ENCODE measurements at regions not wholly inside any gene's neighbourhood (a gene's known extent, or its start where the extent isn't known, plus 50 kb on each side); places are given as distances from the start of the nearest gene placed in this dataset.
"Not testable (repeated sequence)": the region's sequence is repeated elsewhere in the genome, so short reads cannot be mapped to it uniquely, and the experiment has no call there.

DNA sequence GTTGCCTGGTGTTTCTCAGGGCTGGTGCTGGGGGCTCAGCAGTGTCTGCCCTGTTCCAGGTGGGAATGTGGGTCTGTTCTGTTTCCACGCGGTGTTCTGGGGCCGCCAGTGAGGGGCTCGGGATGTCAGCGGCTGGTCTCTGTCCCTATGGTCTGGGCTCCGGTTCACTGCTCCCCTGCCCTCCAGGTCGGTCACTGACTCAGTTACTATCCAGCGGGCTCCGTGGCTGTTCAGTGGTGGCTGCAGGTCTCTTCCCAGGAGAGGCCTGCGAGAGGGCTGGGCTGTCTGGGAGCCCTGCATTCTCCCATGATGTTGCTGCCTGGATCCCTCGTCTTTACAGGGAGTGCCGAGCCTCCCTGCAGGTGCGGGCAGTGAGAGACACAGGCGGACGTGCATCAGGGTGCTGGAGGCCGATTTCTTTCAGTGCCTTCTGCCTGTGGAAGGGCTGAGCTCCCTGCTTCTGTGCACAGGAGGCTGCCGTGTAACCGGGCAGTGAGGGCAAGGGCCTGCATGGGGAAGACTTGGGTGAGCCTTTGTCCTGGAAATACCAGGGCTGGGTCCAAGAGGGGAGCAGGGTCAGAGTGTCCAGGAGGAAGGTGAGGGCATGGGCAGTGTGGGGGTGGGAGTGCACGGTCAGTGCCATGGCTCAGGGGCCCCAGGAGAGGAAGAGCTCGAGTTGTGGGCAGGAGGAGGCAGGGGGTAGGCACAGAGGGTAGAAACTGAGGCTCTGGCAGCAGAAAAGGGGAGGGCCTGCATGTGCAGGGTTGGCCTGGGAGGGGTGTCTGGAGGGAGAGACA is 391.0 kb downstream of the TMEM121 start:
- DNase-seq; H3K36me3 Mint-ChIP-seq (ENCODE audit: low read depth); H3K4me1 Mint-ChIP-seq; H3K27me3 Mint-ChIP-seq; H3K9me3 Mint-ChIP-seq; H3K27ac Mint-ChIP-seq; H3K4me3 Mint-ChIP-seq; CTCF ChIA-PET; POLR2A ChIA-PET: not testable (repeated sequence)

DNA sequence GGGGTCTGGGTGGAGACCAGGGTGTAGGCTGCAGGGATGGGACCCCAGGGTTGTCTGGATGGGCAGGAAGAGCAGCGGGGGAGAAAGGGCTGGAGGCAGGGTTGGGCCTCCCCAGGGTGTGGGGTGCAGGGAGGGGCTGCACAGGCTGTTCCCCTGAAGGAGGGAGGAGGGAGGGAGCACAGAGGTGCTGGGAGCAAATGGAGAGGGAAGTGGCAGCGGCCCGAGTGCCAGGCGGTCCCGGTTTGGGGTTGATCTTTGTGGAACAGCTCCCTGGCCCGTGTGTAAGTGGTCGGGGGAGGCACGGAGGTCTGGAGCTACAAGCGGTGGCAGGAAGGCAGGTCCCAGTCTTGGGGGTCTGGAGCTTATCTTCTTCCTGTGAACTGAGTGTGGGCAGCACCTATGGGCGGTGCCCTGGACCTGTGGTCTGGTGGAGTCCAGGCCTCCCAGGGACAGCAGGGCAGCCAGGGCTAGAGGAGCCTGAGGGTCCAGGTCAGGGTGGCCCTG is 391.6 kb downstream of the TMEM121 start:
- CTCF ChIA-PET: no interaction called here
- H3K9me3 Mint-ChIP-seq: peaks cover 5% of the 10 kb centered on the region
- no peaks in the 10 kb centered on the region for H3K27me3 Mint-ChIP-seq
- no peaks in the 10 kb centered on the region for H3K36me3 Mint-ChIP-seq (ENCODE audit: low read depth)
- no peaks in the 10 kb centered on the region for H3K4me1 Mint-ChIP-seq
- H3K27ac Mint-ChIP-seq: no peak overlapping the region
- POLR2A ChIA-PET: no interaction called here
- no peak overlapping the region for H3K4me3 Mint-ChIP-seq
- no peak for DNase-seq

DNA sequence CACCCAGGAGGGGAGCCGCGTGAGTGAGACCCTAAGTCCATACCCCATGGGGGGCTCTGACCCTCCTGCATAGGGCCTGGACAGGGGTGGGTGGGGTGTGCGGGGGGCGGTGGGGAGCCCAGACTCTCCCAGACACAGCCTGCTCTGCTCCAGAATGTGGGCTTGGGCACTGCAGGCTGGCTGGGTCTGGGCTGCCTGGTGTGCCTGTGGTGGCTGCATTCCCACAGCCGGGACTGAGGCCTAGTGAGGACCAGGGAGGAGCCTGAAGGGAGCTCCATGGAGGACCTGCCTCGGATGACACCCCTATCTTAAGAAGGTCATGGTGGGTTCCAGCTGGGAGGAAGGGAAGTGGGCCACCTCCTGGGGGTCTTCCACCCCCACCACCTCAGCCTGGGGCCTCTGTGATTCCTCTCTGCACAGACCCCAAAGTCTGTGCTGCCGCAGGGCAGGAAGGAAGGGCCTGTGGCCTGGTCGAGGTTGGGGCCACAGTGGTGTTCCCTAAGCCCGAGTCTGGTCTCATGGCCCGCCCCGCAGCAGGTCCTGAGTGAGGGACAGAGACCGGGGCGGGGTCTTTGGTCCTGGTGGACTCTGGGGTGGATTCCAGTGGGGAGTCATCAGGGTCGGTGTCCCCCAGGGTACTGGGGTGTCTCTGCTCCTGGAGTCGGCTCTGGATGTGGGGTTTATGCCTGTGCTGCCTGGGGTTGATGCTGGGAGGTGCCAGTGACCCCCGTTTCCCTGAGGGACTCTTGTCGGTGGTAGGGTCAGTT is 392.3 kb downstream of the TMEM121 start:
- Mint-ChIP-seq H3K27ac (no peak overlapping the region), H3K4me3 (no peak overlapping the region), H3K4me1 (no peaks in the 10 kb centered on the region), H3K9me3 (peaks cover 5% of the 10 kb centered on the region), H3K36me3 (ENCODE audit: low read depth) (no peaks in the 10 kb centered on the region), H3K27me3 (no peaks in the 10 kb centered on the region)
- ChIA-PET CTCF (no interaction called here), POLR2A (no interaction called here)
- DNase-seq: no peak

DNA sequence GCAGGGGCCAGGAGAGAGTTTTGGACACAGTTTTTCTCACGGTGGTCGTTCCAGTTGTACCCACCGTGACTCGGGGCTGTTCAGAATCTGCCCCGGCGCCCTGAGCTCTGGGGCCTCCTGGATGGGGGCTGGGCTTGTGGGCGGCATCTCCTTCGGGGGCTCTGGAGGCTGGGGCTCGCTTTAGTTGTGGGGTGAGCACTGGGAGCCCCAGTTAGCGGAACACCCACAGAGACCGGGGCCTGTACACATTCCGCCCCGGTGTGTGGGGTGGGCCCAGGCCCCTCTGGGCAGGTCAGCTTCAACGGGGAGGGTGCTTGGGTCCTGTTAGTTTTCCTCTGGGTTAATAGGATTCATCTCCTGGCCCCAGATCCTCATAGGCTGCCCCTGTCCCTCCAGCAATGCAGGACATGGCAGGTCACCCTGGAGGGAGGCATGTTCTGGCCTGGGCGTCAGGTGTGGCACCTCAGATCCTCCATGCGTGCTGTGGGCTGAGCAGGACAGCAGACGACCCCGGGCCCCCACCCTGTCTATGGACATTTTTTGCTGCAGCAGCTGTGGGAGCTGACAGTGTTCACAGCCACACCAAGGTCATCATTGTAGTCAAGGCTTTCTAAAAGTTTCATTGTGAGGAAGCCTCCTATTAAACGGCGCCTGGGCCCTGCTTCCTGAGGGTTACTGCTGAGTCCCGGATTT is 393.2 kb downstream of the TMEM121 start:
- no peak overlapping the region for H3K4me3 Mint-ChIP-seq
- ChIA-PET POLR2A (no interaction called here), CTCF (no interaction called here)
- H3K27ac Mint-ChIP-seq: no peak overlapping the region
- H3K36me3 Mint-ChIP-seq (ENCODE audit: low read depth): no peaks in the 10 kb centered on the region
- peaks cover 5% of the 10 kb centered on the region for H3K9me3 Mint-ChIP-seq
- peaks cover 2% of the 10 kb centered on the region for H3K27me3 Mint-ChIP-seq
- DNase-seq: no peak
- H3K4me1 Mint-ChIP-seq: no peaks in the 10 kb centered on the region

DNA sequence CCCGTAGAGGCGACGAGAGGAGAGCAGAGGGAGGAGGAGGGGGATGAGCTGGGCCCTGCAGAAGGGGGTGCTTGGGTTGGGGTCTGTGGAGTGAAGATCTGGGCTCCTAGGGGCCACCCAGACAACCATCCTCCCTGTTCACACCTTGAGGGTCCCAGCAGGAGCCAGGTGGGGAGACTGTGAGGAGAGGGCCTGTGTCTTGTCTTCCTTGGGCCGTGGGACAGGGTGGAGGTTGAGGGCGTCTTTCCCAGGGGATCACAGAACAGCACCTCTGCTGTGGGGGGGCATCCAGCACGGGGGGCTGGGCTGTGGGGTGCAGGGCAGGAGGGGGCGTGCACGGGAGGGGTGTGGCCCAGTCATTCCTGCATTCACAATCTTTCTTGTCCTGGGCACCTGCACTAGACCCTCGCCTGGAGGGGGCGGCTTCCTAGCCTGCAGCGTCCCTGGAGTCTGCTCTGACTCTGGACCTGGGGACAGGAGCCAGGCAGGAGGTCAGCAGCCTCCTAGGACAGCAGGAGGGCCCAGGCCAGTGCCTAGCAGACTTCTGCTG is 393.8 kb downstream of the TMEM121 start:
- H3K9me3 Mint-ChIP-seq: not testable (repeated sequence)

DNA sequence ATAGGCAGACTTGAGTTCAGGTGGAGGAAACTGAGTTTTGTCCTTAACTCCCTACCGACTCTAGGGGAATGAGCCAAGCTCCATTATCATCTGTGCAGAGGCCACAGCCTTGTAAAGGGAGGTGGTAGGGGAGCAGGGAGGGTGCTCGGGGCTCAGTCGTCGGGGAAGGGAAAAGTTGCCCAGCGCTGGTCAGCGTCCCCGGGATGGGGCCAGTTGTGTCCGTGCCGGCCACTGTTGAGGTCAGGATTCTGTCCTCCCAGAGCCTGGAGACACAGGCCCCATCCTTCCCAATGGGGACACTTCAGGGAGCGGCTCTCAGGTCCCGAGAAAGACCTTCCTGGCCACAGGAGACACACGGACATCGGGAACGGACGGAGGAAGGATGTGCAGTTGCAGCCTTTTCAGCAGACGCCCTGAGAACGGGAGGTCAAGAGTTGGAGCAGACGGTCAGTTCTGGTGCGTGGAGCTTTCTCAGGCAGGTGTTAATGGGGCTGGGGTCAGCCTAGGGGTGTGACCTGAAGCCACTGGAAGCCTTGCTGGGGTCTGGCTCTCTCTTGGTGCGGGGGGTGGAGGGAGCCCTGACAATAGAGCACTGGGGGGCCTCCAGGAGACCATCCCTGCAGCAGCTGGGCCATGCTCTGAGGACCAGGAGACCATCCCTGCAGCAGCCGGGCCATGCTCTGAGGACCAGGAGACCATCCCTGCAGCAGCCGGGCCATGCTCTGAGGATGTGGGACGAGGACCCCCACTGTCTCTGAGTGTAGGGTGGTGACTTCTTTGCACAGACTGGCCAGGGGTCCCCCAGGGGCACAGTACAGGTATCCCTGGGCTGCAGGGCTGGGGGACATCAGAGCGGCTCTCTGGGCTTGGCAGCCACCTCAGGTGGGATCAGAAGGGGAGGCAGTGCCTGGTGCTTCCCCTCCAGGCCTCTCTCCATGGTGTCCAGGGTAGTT is 394.7 kb downstream of the TMEM121 start:
- H3K27ac Mint-ChIP-seq; CTCF ChIA-PET; H3K4me1 Mint-ChIP-seq; POLR2A ChIA-PET; H3K36me3 Mint-ChIP-seq (ENCODE audit: low read depth); DNase-seq; H3K27me3 Mint-ChIP-seq; H3K4me3 Mint-ChIP-seq; H3K9me3 Mint-ChIP-seq: not testable (repeated sequence)

More for the DNA sequence above, 393.8 kb downstream of the TMEM121 start:
- H3K36me3 Mint-ChIP-seq (ENCODE audit: low read depth); DNase-seq; POLR2A ChIA-PET; H3K27me3 Mint-ChIP-seq; H3K27ac Mint-ChIP-seq; H3K4me3 Mint-ChIP-seq; H3K4me1 Mint-ChIP-seq; CTCF ChIA-PET: not testable (repeated sequence)

GRCh38 chr14:105921781-105922180 is 395.4 kb downstream of the TMEM121 start:
- H3K4me3 Mint-ChIP-seq; H3K27ac Mint-ChIP-seq; H3K36me3 Mint-ChIP-seq (ENCODE audit: low read depth); H3K9me3 Mint-ChIP-seq; DNase-seq; POLR2A ChIA-PET; H3K4me1 Mint-ChIP-seq; H3K27me3 Mint-ChIP-seq; CTCF ChIA-PET: not testable (repeated sequence)

- H3K9me3 Mint-ChIP-seq; H3K27me3 Mint-ChIP-seq; POLR2A ChIA-PET; H3K4me3 Mint-ChIP-seq; DNase-seq; H3K36me3 Mint-ChIP-seq (ENCODE audit: low read depth); H3K4me1 Mint-ChIP-seq; H3K27ac Mint-ChIP-seq: not testable (repeated sequence)
- CTCF ChIA-PET: interaction anchor here (0.8 kb wide), 1 partner anchor 66 kb away, joined by 3 read pairs; no protein-coding TSS in a partner anchor
Measured at GRCh38 chr14:105923520-105924191, 397.3 kb downstream of the TMEM121 start.

DNA sequence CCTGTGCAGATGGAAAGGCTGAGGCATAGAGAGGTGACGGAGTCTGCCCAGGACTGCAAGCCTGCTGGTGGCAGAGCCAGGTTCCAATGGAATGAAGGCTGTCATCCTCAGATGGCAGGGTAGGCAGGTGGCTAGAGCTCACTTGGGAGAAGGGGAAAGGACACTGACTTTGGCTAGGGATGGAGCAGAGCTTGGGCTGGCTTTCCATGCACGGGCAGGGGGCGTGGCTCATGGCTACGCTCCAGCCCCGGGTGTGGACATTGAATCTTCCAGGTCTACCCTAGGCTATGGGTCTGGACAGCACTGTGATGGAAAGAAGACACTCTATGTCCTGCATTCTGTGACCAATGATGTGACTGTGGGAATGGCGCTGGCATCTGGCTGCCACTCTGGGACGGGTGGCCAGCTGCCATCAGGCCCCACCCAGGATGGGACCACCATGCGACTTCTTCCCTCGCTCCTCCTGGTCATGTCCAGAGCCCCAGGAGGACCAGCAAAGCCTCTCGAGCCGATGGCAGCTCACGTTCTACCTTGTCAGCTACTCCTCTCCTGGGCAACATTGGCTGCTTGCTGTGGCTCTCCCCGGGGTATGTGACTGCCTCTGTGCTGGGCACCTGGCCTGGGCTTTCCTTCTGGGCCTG is 398.7 kb downstream of the TMEM121 start:
- no peak overlapping the region for H3K4me3 Mint-ChIP-seq
- peaks cover 2% of the 10 kb centered on the region for H3K27me3 Mint-ChIP-seq
- DNase-seq: no peak
- H3K9me3 Mint-ChIP-seq: no peaks in the 10 kb centered on the region
- POLR2A ChIA-PET: no interaction called here
- no peak overlapping the region for H3K27ac Mint-ChIP-seq
- no peaks in the 10 kb centered on the region for H3K36me3 Mint-ChIP-seq (ENCODE audit: low read depth)
- H3K4me1 Mint-ChIP-seq: no peaks in the 10 kb centered on the region
- CTCF ChIA-PET: no interaction called here

GRCh38 chr14:105925615-105926372 is 399.4 kb downstream of the TMEM121 start:
- Mint-ChIP-seq H3K36me3 (ENCODE audit: low read depth) (no peaks in the 10 kb centered on the region), H3K9me3 (no peaks in the 10 kb centered on the region), H3K27ac (no peak overlapping the region), H3K4me3 (no peak overlapping the region), H3K27me3 (peaks cover 7% of the 10 kb centered on the region), H3K4me1 (no peaks in the 10 kb centered on the region)
- CTCF ChIA-PET: no interaction called here
- POLR2A ChIA-PET: no interaction called here
- DNase-seq: no peak

DNA sequence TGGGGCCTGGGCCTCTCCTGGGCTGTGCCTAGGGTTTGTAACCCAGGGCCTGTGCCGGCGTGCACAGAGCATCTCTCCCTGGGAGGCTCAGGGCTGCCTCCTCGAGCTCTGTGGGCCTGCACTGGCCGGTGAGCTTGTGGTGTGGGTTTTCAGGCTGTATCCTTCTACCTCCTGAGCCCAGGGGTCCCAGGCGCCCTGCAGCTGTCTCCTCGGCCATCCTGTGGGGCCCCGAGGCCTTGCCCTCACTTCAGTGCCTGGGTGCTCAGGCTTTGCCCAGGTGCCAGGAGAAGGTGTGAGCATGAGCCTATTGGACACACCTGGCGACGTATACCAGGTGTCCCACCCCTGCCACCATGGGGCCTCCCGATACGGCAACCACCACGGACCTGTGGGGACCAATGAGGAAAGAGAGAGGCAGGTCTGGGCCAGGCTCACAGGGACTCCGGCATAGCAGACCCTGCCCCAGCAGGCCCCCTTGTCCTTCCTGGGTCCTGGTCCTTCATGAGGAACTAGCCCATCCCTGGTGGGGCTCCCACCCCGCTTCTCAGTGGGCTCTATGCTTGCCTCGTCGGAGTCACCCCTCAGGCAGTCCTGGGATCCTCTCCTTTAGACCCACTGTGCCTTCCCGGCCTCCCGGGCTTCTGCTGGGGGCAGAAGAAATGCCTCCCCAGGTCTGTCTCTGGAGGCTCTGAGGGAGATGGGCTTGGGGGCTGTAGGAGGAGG is 400.2 kb downstream of the TMEM121 start:
- Mint-ChIP-seq H3K27ac (no peak overlapping the region), H3K27me3 (peaks cover 11% of the 10 kb centered on the region), H3K4me3 (no peak overlapping the region), H3K4me1 (no peaks in the 10 kb centered on the region), H3K9me3 (no peaks in the 10 kb centered on the region), H3K36me3 (ENCODE audit: low read depth) (no peaks in the 10 kb centered on the region)
- DNase-seq: no peak
- ChIA-PET POLR2A (no interaction called here), CTCF (no interaction called here)
